GM18508 (cell line): ENCODE measurements at regions not wholly inside any gene's neighbourhood (a gene's known extent, or its start where the extent isn't known, plus 50 kb on each side); places are given as distances from the start of the nearest gene placed in this dataset.
"Not testable (repeated sequence)": the region's sequence is repeated elsewhere in the genome, so short reads cannot be mapped to it uniquely, and the experiment has no call there.

ENCODE experiments used
- ATAC-seq: cut with Tn5 transposase; IDR thresholded peaks from one replicate; pipeline ENCODE4 v1.9.1; 2021; ENCODE audit warnings: moderate number of reproducible peaks; ENCODE audit not compliant: insufficient read depth, unreplicated experiment

DNA sequence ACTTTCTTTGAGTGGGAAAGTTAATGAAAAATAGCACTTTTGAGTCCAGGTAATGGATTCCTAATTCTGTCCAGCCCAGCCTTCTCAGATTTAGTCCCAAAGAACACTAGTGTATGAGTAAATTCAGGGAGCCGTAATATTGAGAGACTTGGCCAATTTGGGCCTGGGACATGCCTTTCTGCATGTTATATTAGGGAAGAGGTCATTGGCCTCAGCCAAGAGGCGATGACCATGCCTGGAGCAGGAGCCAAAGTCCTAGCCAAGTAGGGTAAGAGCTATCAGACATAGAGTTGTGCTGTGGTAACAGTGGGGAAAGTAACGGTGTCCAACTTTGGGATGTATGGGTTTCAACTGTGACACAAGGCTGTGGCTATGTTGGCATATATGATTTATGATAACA is 336.5 kb upstream of the ZNF804A start:
- no peak for ATAC-seq

DNA sequence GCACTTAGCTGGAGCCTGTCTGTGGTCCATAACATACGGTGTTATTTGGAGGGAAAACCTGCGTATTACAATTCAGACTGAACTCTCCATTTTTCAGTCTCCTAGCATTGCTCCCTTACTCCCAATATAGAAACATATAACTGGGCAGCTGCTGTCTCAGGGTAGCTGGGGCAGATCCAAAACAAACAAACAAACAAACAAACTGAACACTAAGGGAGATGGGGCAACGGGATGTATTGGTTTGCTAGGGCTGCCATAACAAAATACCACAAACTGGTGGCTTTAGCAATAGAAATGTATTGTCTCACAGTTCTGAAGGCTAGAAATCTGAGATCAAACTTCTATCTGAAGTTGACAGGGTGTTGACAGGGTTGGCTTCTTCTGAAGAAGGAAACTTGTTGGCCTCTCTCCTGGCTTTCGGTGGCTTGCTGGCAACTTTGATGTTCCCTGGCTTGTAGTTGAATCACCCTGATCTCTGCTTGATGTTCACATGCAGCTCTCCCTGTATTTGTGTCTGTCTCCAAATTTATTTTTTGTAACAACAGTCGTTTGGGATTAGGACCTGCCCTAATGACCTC is 329.3 kb upstream of the ZNF804A start:
- ATAC-seq = no peak

GRCh38 chr2:184270660-184271059 is 327.7 kb upstream of the ZNF804A start:
- ATAC-seq = no peak

- no peak for ATAC-seq
Measured at GRCh38 chr2:184272056-184272455, 326.3 kb upstream of the ZNF804A start.

DNA sequence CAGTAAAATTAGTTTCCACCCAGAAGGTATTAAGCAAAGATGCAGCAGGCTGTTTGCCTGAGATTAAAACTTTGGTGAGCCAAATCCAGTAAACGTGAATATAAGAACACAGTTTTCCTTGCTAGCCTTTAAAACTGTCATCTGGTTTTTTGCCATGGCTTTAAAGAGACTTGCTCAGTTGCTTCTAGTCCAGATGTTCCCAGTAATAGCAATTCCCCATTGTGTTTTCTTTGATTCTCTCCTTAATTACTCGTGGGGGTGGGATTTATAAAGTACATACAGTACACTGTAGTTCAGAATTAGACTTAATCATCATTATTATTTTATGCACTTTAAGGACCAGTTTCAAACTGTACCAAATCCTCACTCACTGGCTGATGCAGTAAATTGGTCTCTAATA is 303.5 kb upstream of the ZNF804A start:
- ATAC-seq = no peak

DNA sequence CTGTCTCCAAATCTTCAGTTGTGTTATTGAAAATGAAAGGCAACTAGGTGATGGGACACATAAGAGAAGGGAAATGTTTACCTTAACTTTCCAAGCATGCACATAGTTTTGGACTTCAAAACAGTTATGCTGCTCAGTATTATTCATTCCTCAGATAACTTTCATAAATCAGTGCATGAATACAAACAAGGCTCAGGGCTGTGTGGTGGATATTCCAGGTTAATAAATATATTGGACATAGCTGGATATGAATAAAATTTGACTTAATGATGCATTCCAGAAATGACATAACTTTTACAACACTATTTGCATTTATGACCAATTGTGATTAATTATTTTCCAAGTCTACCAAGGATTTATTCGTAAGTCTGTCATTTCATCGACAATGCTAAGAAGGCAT is 301.2 kb upstream of the ZNF804A start:
- ATAC-seq = no peak

DNA sequence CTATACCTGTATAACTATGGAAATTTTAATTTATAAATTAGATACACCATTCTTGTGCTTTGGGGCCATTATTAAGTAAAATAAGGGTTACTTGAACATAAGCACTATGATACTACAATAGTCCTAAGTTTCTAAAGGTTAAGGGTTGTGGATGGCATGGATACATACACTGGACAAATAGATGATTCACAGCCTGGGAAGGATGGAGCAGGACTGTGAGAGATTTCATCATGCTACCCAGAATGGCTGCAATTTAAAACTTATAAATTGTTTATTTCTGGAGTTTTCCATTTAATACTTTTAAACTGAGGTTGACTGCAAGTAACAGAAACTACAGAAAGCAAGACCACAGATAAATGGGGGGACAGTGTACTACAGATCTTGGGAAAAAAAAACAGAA is 295.8 kb upstream of the ZNF804A start:
- no peak for ATAC-seq

DNA sequence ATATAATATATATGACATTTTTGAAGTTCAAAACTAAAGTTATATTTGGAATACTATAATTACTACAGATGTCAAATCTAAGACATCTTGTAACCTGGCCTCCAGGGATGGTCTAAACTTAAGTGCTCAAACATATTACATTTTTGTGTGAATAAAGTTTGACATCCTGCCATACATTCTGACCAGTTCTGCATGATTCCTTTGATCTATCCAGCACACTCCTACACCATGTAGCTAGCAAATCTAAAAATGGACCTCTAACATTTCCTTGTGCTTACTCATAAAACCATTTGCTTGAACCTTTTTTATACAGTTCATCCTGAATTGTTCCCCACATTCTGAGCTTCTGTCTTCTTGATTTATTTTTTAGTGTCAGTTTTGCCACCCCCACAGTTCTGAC is 294.3 kb upstream of the ZNF804A start:
- ATAC-seq = no peak

- ATAC-seq = no peak
Measured at GRCh38 chr2:184305105-184305504, 293.2 kb upstream of the ZNF804A start.

GRCh38 chr2:184308706-184309105 is 289.6 kb upstream of the ZNF804A start:
- ATAC-seq = no peak

DNA sequence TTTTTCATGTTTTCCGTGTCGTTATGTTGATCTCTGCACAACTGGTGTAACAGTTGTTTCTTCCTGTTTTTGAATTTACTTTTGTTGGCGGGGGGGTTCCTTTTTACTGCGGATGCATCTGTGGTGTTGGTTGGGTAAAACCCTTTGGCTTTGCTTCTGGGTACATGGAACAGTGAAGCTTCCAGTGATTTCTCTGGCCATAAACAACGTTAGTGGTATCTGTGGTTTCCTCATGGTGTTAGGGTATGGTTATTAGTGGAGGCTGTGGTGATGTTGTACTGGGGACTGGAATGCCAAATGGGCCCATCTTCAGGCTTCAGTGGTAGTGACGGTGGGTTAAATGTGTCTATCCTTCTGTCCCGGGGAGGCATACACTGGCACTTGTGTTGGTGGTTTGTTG is 285.4 kb upstream of the ZNF804A start:
- no peak for ATAC-seq

- no peak for ATAC-seq
Measured at GRCh38 chr2:184314829-184315228, 283.5 kb upstream of the ZNF804A start.

- no peak for ATAC-seq
Measured at GRCh38 chr2:184316921-184317320, 281.4 kb upstream of the ZNF804A start.

DNA sequence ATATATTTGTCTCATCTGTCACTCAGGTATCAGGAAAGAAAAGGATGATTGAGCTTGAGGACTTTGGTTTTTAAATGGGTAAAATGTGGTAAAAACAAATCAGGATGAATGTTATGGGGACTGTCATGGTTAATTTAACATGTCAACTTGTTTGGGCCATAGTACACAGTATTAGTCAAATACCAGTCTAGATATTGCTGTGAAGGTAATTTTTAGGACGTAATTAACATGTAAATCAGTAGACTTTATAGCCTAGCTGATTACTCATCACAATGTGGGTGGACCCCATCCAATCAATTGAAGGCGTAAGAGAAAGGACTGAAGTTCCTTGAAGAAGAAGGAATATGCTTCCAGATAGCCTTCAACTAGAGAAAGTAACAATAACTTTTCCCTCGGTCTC is 275.7 kb upstream of the ZNF804A start:
- no peak for ATAC-seq

GRCh38 chr2:184326066-184326465 is 272.3 kb upstream of the ZNF804A start:
- no peak for ATAC-seq

DNA sequence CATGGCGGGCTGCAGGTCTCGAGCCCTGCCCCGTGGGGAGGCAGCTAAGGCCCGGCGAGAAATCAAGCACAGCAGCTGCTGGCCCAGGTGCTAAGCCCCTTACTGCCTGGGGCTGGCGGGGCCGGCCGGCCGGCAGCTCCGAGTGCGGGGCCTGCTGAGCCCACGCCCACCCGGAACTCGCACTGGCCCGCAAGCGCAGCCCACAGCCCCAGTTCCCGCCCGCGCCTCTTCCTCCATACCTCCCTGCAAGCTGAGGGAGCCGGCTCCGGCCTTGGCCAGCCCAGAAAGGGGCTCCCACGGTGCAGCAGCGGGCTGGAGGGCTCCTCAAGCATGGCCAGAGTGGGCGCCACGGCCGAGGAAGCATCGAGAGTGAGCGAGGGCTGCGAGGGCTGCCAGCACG is 270.5 kb upstream of the ZNF804A start:
- not testable (repeated sequence) for ATAC-seq

- ATAC-seq = not testable (repeated sequence)
Measured at GRCh38 chr2:184330561-184330960, 267.8 kb upstream of the ZNF804A start.

GRCh38 chr2:184336688-184337087 is 261.6 kb upstream of the ZNF804A start:
- ATAC-seq = no peak

- no peak for ATAC-seq
Measured at GRCh38 chr2:184338771-184339170, 259.6 kb upstream of the ZNF804A start.

- ATAC-seq = no peak
Measured at GRCh38 chr2:184339966-184340365, 258.4 kb upstream of the ZNF804A start.

GRCh38 chr2:184346338-184346862 is 251.9 kb upstream of the ZNF804A start:
- ATAC-seq = no peak

GRCh38 chr2:184351126-184351525 is 247.2 kb upstream of the ZNF804A start:
- no peak for ATAC-seq

GRCh38 chr2:184357033-184357432 is 241.3 kb upstream of the ZNF804A start:
- no peak for ATAC-seq
